AG04449 (cell line): ENCODE measurements at regions not wholly inside any gene's neighbourhood (a gene's known extent, or its start where the extent isn't known, plus 50 kb on each side); places are given as distances from the start of the nearest gene placed in this dataset.

Source experiments
- CTCF ChIA-PET: fragments of 350-600 bp; formaldehyde crosslinking; extraction: SDS; loops from one replicate; lab custom pipeline; 2021; ENCODE audit warnings: antibody characterized with exemption; lab: Yijun Ruan, JAX
- POLR2A ChIA-PET: fragments of 400-600, 350-600 bp; formaldehyde crosslinking; extraction: SDS; loops from one replicate; lab custom pipeline; 2020; ENCODE audit warnings: antibody characterized with exemption, inconsistent platforms; lab: Yijun Ruan, JAX
- DNase-seq: peaks from one replicate; pipeline ENCODE4 v3.0.0-alpha.2; 2010; ENCODE audit warnings: low read depth, low spot score
- H3K4me3 ChIP-seq: 2 replicates; pipeline ENCODE4 v1.5.1; 2011; ENCODE audit warnings: low read depth, mild to moderate bottlenecking, control low read depth, low read length
- TF ChIP-seq, protein P1 (sequence below): IDR thresholded peaks from one replicate; pipeline ENCODE4 v1.5.1; 2011; ENCODE audit warnings: mild to moderate bottlenecking, moderate library complexity, low read length, control low read depth, inconsistent platforms; ENCODE audit not compliant: insufficient read depth; ENCODE audit errors: missing control alignments

DNA sequence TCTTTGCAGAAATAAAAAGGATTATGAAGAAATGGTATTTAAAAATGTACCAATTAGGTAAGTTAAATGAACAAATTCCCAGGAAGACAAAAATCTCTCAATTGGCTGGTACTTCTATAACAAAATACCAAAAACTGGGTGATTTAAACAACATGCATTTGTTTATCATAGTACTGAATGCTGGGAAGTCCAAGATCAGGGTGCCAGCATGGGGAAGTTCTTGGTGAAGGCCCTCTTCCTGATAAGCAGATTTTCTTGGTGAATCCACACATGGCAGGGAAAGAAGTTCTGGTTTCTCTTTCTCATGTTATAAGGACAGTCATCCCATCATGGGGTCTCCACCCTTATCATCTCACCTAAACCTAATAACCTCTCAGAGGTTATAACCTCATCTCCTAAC lies 271.6 kb upstream of the SETBP1 start:
- POLR2A ChIA-PET = no interaction called here
- TF ChIP-seq, protein P1, sequence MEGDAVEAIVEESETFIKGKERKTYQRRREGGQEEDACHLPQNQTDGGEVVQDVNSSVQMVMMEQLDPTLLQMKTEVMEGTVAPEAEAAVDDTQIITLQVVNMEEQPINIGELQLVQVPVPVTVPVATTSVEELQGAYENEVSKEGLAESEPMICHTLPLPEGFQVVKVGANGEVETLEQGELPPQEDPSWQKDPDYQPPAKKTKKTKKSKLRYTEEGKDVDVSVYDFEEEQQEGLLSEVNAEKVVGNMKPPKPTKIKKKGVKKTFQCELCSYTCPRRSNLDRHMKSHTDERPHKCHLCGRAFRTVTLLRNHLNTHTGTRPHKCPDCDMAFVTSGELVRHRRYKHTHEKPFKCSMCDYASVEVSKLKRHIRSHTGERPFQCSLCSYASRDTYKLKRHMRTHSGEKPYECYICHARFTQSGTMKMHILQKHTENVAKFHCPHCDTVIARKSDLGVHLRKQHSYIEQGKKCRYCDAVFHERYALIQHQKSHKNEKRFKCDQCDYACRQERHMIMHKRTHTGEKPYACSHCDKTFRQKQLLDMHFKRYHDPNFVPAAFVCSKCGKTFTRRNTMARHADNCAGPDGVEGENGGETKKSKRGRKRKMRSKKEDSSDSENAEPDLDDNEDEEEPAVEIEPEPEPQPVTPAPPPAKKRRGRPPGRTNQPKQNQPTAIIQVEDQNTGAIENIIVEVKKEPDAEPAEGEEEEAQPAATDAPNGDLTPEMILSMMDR = no peak
- no peak for DNase-seq
- CTCF ChIA-PET = no interaction called here
- H3K4me3 ChIP-seq = no peak overlapping the region

DNA sequence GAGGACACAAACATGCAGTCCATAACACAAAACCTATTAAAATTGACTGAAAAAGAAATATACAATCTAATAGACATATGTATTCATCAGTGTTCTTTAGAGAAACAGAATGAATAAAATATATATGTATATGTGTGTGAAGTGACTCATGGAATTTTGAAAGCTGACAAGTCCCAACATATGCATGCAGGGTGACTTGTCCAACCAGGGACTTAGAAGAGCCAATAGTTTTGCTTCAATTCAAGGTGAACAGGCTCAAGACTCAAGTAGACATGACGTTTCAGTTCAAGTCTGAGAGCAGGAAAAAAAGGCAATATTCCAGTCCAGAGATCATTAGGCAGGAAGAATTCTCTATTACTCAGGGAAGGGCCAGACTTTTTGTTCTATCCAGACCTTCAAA lies 271.2 kb upstream of the SETBP1 start:
- no peak overlapping the region for H3K4me3 ChIP-seq
- DNase-seq = no peak
- TF ChIP-seq, protein P1 = no peak
- ChIA-PET CTCF (no interaction called here), POLR2A (no interaction called here)

DNA sequence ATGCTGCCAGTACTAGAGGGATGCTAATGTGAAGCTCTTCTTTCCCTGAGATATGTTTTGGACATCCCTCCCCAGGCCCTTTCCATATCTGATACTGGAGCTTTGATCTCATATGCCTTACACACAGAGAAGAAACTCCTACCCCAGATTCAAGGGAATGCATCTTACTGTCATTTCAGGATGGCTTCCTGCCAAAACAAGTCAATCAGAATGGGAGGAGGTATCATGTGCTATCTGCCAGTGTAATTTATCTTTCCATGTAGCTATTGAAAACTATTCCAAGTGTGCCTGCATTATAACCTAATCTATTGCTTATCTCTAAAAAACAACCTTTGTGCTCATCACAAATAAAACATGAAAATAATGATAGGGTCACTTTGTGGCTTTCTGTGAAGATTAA lies 269.9 kb upstream of the SETBP1 start:
- TF ChIP-seq, protein P1 = no peak
- CTCF ChIA-PET = no interaction called here
- H3K4me3 ChIP-seq = no peak overlapping the region
- POLR2A ChIA-PET = no interaction called here
- DNase-seq = no peak

DNA sequence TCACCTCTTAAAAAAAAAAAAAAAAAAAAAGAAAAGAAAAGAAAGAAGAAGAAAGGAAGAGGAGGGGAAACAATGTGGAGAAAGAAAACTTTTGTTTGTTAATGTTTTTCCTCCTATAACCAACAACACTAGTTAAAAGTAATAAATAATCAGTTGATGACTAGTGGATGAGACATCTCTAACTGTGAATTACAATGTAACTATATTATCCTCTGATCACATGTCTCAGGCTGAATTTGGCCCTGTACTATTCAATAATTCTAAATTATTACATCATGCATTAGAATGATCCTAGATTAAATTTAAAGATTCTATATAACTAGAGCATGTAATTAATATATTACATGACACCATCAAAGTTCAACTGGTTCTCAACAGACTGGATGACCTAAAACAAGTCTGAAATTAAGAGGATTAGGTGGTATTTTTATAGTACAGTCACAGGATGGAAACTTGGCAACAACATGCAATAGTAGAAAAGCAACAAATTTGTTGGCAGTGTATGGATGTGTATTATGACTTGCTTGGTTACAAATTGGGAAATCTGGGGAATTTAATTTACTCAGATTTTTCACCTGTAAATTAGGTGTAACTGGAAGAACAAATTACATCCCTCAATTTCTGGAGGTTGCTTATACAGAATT lies 269.3 kb upstream of the SETBP1 start:
- ChIA-PET CTCF (no interaction called here), POLR2A (no interaction called here)
- DNase-seq = no peak
- no peak overlapping the region for H3K4me3 ChIP-seq
- TF ChIP-seq, protein P1 = no peak

DNA sequence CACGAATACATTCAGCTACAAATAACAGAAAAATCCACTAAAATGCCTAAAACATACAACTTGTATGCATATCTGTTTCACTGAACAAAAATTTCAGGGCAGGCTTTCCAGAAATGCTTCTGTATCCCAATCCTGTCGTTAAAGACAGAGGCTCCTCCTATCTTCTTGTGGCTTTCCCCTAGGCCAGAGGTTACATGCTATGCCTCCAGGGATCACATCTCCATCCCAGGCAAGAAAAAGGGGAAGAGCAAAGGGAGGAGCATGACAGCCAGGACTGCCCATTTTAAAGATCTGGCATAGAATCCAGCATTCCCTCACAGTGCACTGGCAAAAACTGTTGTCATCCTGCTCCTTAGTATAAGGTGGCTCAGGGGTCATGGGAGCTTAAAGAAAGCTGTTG lies 268.7 kb upstream of the SETBP1 start:
- ChIA-PET CTCF (no interaction called here), POLR2A (no interaction called here)
- TF ChIP-seq, protein P1 = no peak
- DNase-seq = no peak
- H3K4me3 ChIP-seq = no peak overlapping the region

DNA sequence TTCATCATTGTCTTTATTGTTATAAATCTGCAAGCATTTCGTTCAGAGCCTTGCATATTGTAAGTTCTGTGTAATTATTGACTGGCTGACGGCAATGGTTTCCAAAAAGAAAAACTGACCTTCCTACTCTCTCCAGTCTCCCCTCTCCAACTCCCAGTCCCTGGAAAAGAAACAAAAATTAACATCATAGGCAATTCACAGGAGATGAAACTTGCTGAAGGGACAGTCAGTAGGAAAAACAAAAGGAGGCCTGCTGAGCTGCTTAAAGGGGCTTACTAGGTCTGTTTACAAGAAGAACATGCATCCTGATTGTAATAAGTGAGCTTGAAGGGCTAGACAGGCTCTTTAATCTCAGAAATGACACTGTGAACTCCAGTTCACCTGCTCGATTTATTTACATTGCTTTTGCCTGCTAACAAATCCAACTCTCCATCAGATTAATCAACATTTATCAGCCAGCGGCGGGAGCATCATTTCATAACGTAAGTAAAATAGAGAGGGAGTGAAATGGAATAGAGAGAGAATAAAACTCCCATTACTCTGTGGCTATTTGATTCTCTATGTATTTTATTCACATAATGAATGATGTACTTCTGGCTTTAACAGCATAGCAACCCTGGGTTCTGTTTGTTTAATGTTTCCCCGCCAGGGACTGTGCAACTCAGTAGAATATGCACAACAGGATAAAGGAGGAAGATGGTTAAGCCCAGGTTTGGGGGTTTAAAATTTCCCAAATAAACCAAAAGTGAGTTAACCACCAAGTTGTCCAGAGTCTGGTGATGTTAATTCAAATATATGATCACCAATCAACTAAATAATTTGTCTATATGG lies 256.7 kb upstream of the SETBP1 start:
- TF ChIP-seq, protein P1 = no peak
- ChIA-PET CTCF (no interaction called here), POLR2A (no interaction called here)
- DNase-seq = no peak
- H3K4me3 ChIP-seq = no peak overlapping the region
